DND-41 (cell line): ENCODE measurements at regions not wholly inside any gene's neighbourhood (a gene's known extent, or its start where the extent isn't known, plus 50 kb on each side); places are given as distances from the start of the nearest gene placed in this dataset.
"Not testable (repeated sequence)": the region's sequence is repeated elsewhere in the genome, so short reads cannot be mapped to it uniquely, and the experiment has no call there.

Source experiments
- ATAC-seq: fragments of 200-7000 bp; cut with Tn5 transposase; 3 replicates; pipeline ENCODE4 v1.9.1; 2021; ENCODE audit warnings: low read depth; ENCODE audit not compliant: insufficient read depth
- DNase-seq: peaks from one replicate; pipeline ENCODE4 v3.0.0-alpha.2; 2020
- H2AFZ ChIP-seq: 2 replicates; pipeline ENCODE4 v1.6.0; 2012; ENCODE audit warnings: low read depth, low read length
- H3K27ac ChIP-seq: 2 replicates; pipeline ENCODE4 v1.5.1; 2012; ENCODE audit warnings: low read length, inconsistent platforms
- H3K27me3 ChIP-seq: fragments of 200-600 bp; sonication (generic); 2 replicates; pipeline ENCODE4 v1.6.0; 2012; ENCODE audit warnings: low read length, mild to moderate bottlenecking, inconsistent platforms; ENCODE audit not compliant: insufficient read depth, poor library complexity
- H3K36me3 ChIP-seq: 2 replicates; pipeline ENCODE4 v1.5.1; 2012; ENCODE audit warnings: low read length, inconsistent platforms; ENCODE audit not compliant: insufficient read depth
- H3K4me1 ChIP-seq: 2 replicates; pipeline ENCODE4 v1.5.1; 2012; ENCODE audit warnings: mild to moderate bottlenecking, low read length; ENCODE audit not compliant: insufficient read depth
- H3K4me2 ChIP-seq: 2 replicates; pipeline ENCODE4 v1.6.0; 2012; ENCODE audit warnings: mild to moderate bottlenecking, moderate library complexity, low read length, inconsistent platforms; ENCODE audit not compliant: insufficient read depth
- H3K4me3 ChIP-seq, 2 experiments: fragments of 200-600 bp in 1 of 2; shearing (Covaris generic) in 1 of 2; 2 replicates each; pipeline ENCODE4 v1.5.1; 2012 to 2016; ENCODE audit warnings: inconsistent platforms in 2 of 2, low read length in 2 of 2, mild to moderate bottlenecking in 2 of 2, low read depth in 1 of 2, moderate library complexity in 1 of 2
- H3K79me2 ChIP-seq: 2 replicates; pipeline ENCODE4 v1.6.0; 2012; ENCODE audit warnings: low read length, inconsistent platforms; ENCODE audit not compliant: insufficient read depth
- H3K9ac ChIP-seq: 2 replicates; pipeline ENCODE4 v1.6.0; 2012; ENCODE audit warnings: low read depth, mild to moderate bottlenecking, inconsistent platforms, low read length, moderate library complexity
- H3K9me3 ChIP-seq: 2 replicates; pipeline ENCODE4 v1.5.1; 2012; ENCODE audit warnings: low read length, moderate library complexity, mild to moderate bottlenecking, inconsistent platforms; ENCODE audit not compliant: insufficient read depth, severe bottlenecking
- H4K20me1 ChIP-seq: 2 replicates; pipeline ENCODE4 v1.6.0; 2012; ENCODE audit warnings: low read length; ENCODE audit not compliant: insufficient read depth
- CTCF ChIP-seq: IDR thresholded peaks from 2 replicates; pipeline ENCODE4 v1.5.1; 2012; ENCODE audit warnings: borderline replicate concordance, low read length, moderate library complexity, mild to moderate bottlenecking; ENCODE audit not compliant: poor library complexity, severe bottlenecking; ENCODE audit errors: extremely low read depth
- EZH2 ChIP-seq: IDR thresholded peaks from 3 replicates; pipeline ENCODE4 v1.6.1; 2012; ENCODE audit warnings: borderline replicate concordance, low read depth, mild to moderate bottlenecking, moderate library complexity, low read length, inconsistent platforms; ENCODE audit not compliant: severe bottlenecking

GRCh38 chr10:37456456-37456855, 331.1 kb downstream of the ANKRD30A start:
- H3K9ac ChIP-seq, result no peak overlapping the region
- no peak overlapping the region for H3K27ac ChIP-seq
- no peaks in the 10 kb centered on the region for H3K79me2 ChIP-seq
- ATAC-seq (no peak), DNase-seq (no peak)
- no peak overlapping the region for H3K4me2 ChIP-seq
- no peaks in the 10 kb centered on the region for H3K36me3 ChIP-seq
- peaks cover 11% of the 10 kb centered on the region for H3K9me3 ChIP-seq
- no peak overlapping the region for H2AFZ ChIP-seq
- H3K4me3 ChIP-seq, result no peak overlapping the region
- H3K27me3 ChIP-seq, result no peaks in the 10 kb centered on the region
- no peaks in the 10 kb centered on the region for H4K20me1 ChIP-seq
- no peaks in the 10 kb centered on the region for H3K4me1 ChIP-seq
- TF ChIP-seq CTCF, result no peak
- TF ChIP-seq EZH2, result no peak

- no peak overlapping the region for H2AFZ ChIP-seq
- no peaks in the 10 kb centered on the region for H3K79me2 ChIP-seq
- no peaks in the 10 kb centered on the region for H3K4me1 ChIP-seq
- ATAC-seq, result no peak
- H3K4me2 ChIP-seq, result no peak overlapping the region
- TF ChIP-seq CTCF (no peak), EZH2 (no peak)
- no peak overlapping the region for H3K9ac ChIP-seq
- DNase-seq, result no peak
- H3K4me3 ChIP-seq, result no peak overlapping the region
- H3K36me3 ChIP-seq, result no peaks in the 10 kb centered on the region
- no peaks in the 10 kb centered on the region for H4K20me1 ChIP-seq
- H3K27ac ChIP-seq, result no peak overlapping the region
- no peaks in the 10 kb centered on the region for H3K27me3 ChIP-seq
- no peaks in the 10 kb centered on the region for H3K9me3 ChIP-seq
Measured at GRCh38 chr10:37448161-37448560, 322.8 kb downstream of the ANKRD30A start.

GRCh38 chr10:37442882-37443281, 317.5 kb downstream of the ANKRD30A start:
- no peaks in the 10 kb centered on the region for H3K79me2 ChIP-seq
- TF ChIP-seq CTCF, result no peak
- TF ChIP-seq EZH2, result no peak
- H2AFZ ChIP-seq, result no peak overlapping the region
- no peaks in the 10 kb centered on the region for H3K4me1 ChIP-seq
- no peak overlapping the region for H3K27ac ChIP-seq
- H3K36me3 ChIP-seq, result no peaks in the 10 kb centered on the region
- H3K27me3 ChIP-seq, result no peaks in the 10 kb centered on the region
- no peak for DNase-seq
- no peak overlapping the region for H3K4me2 ChIP-seq
- no peak overlapping the region for H3K4me3 ChIP-seq
- ATAC-seq, result no peak
- H3K9ac ChIP-seq, result no peak overlapping the region
- no peaks in the 10 kb centered on the region for H4K20me1 ChIP-seq
- no peaks in the 10 kb centered on the region for H3K9me3 ChIP-seq

- ATAC-seq, H3K9ac ChIP-seq, H3K4me3 ChIP-seq, H4K20me1 ChIP-seq, H3K4me2 ChIP-seq, H3K27ac ChIP-seq, H3K27me3 ChIP-seq, H3K36me3 ChIP-seq, H2AFZ ChIP-seq, H3K4me1 ChIP-seq, H3K79me2 ChIP-seq, H3K9me3 ChIP-seq, DNase-seq: not testable (repeated sequence)
Measured at GRCh38 chr10:37441224-37441623, 315.8 kb downstream of the ANKRD30A start.
